Cardiac muscle cell (in vitro differentiated cells and primary cell): ENCODE measurements at regions not wholly inside any gene's neighbourhood (a gene's known extent, or its start where the extent isn't known, plus 50 kb on each side); places are given as distances from the start of the nearest gene placed in this dataset.

Source experiments
- DNase-seq, 2 donors: peaks; one replicate each; pipeline versions ENCODE4 v3.0.0 to v3.0.0-alpha.2; 2010 to 2017; ENCODE audit warnings: low read depth in 1 of 2, low spot score in 1 of 2
- H3K27ac ChIP-seq: fragments of 200-600 bp; sonication (generic); 2 replicates; pipeline ENCODE4 v1.5.1; 2016
- H3K27me3 ChIP-seq: fragments of 200-600 bp; sonication (generic); 2 replicates; pipeline ENCODE4 v1.6.0; 2016; ENCODE audit warnings: control low read depth
- H3K36me3 ChIP-seq: fragments of 200-600 bp; sonication (generic); 2 replicates; pipeline ENCODE4 v1.5.1; 2016; ENCODE audit warnings: control low read depth
- H3K4me1 ChIP-seq: fragments of 200-600 bp; sonication (generic); 2 replicates; pipeline ENCODE4 v1.8.1; 2017; ENCODE audit warnings: low read depth, mild to moderate bottlenecking, mixed run types
- H3K4me3 ChIP-seq: fragments of 200-600 bp; sonication (generic); 2 replicates; pipeline ENCODE4 v1.5.1; 2016; ENCODE audit warnings: mild to moderate bottlenecking
- H3K9me3 ChIP-seq: fragments of 200-600 bp; sonication (generic); 2 replicates; pipeline ENCODE4 v1.5.1; 2017; ENCODE audit warnings: low read depth, mild to moderate bottlenecking, control low read depth
- CTCF ChIP-seq: IDR thresholded peaks from 2 replicates; pipeline ENCODE4 v1.5.1; 2012; ENCODE audit warnings: low read depth, mild to moderate bottlenecking, low read length

GRCh38 chr12:90338365-90338764 is 616.6 kb downstream of the CCER1 start:
- Histone ChIP-seq H3K4me3 (no peak overlapping the region), H3K27ac (no peak overlapping the region), H3K27me3 (no peaks in the 10 kb centered on the region), H3K9me3 (no peaks in the 10 kb centered on the region), H3K36me3 (no peaks in the 10 kb centered on the region), H3K4me1 (no peaks in the 10 kb centered on the region)
- DNase-seq, result no peak
- no peak for TF ChIP-seq CTCF

GRCh38 chr12:90337018-90337417 is 618.0 kb downstream of the CCER1 start:
- no peaks in the 10 kb centered on the region for H3K36me3 ChIP-seq
- no peak overlapping the region for H3K27ac ChIP-seq
- H3K4me3 ChIP-seq, result no peak overlapping the region
- H3K9me3 ChIP-seq, result no peaks in the 10 kb centered on the region
- H3K27me3 ChIP-seq, result no peaks in the 10 kb centered on the region
- no peak for DNase-seq
- TF ChIP-seq CTCF, result no peak
- H3K4me1 ChIP-seq, result no peaks in the 10 kb centered on the region

GRCh38 chr12:90335566-90335965 is 619.4 kb downstream of the CCER1 start:
- no peaks in the 10 kb centered on the region for H3K4me1 ChIP-seq
- TF ChIP-seq CTCF, result no peak
- no peaks in the 10 kb centered on the region for H3K9me3 ChIP-seq
- no peaks in the 10 kb centered on the region for H3K36me3 ChIP-seq
- no peaks in the 10 kb centered on the region for H3K27me3 ChIP-seq
- H3K4me3 ChIP-seq, result no peak overlapping the region
- H3K27ac ChIP-seq, result no peak overlapping the region
- DNase-seq, result no peak

GRCh38 chr12:90333939-90334338 is 621.0 kb downstream of the CCER1 start:
- H3K36me3 ChIP-seq, result no peaks in the 10 kb centered on the region
- no peaks in the 10 kb centered on the region for H3K9me3 ChIP-seq
- H3K27ac ChIP-seq, result no peak overlapping the region
- H3K4me1 ChIP-seq, result no peaks in the 10 kb centered on the region
- no peak for DNase-seq
- no peak for TF ChIP-seq CTCF
- no peaks in the 10 kb centered on the region for H3K27me3 ChIP-seq
- H3K4me3 ChIP-seq, result no peak overlapping the region

- no peak for TF ChIP-seq CTCF
- Histone ChIP-seq H3K27me3 (no peaks in the 10 kb centered on the region), H3K9me3 (no peaks in the 10 kb centered on the region), H3K4me1 (no peaks in the 10 kb centered on the region), H3K4me3 (no peak overlapping the region), H3K27ac (no peak overlapping the region), H3K36me3 (no peaks in the 10 kb centered on the region)
- DNase-seq, result no peak
Observed at GRCh38 chr12:90333424-90333823, 621.6 kb downstream of the CCER1 start.

GRCh38 chr12:90331821-90332220 is 623.2 kb downstream of the CCER1 start:
- no peaks in the 10 kb centered on the region for H3K4me1 ChIP-seq
- H3K4me3 ChIP-seq, result no peak overlapping the region
- no peaks in the 10 kb centered on the region for H3K36me3 ChIP-seq
- H3K27ac ChIP-seq, result no peak overlapping the region
- H3K9me3 ChIP-seq, result no peaks in the 10 kb centered on the region
- DNase-seq, result no peak
- H3K27me3 ChIP-seq, result no peaks in the 10 kb centered on the region
- TF ChIP-seq CTCF, result no peak
